GM13977 (cell line): ENCODE measurements at regions not wholly inside any gene's neighbourhood (a gene's known extent, or its start where the extent isn't known, plus 50 kb on each side); places are given as distances from the start of the nearest gene placed in this dataset.

Source experiments
- DNase-seq: peaks from one replicate; pipeline ENCODE4 v3.0.0; 2012; ENCODE audit warnings: low spot score
- CTCF ChIP-seq: IDR thresholded peaks from 2 replicates; pipeline ENCODE4 v1.5.1; 2012; ENCODE audit warnings: mild to moderate bottlenecking, control low read depth; ENCODE audit not compliant: insufficient read depth; ENCODE audit errors: extremely low read depth, missing control alignments
- in situ Hi-C: fragments of 300-500 bp; cut with MboI; formaldehyde crosslinking; loops from one replicate; pipeline ENCODE4 v1.12.0; 2022; ENCODE audit warnings: low sequenced_read_pairs, low pct_unique_long_range_greater_than_20kb, mixed read lengths, inconsistent platforms; ENCODE audit not compliant: unreplicated experiment

GRCh38 chr11:28481616-28482480 lies 373.7 kb downstream of the METTL15 start:
- DNase-seq, result no peak
- in situ Hi-C loops, result no loop called here
- TF ChIP-seq CTCF, result no peak

GRCh38 chr11:28480406-28480805 lies 372.2 kb downstream of the METTL15 start:
- TF ChIP-seq CTCF, result no peak
- DNase-seq, result no peak
- in situ Hi-C loops, result no loop called here

- in situ Hi-C loops, result no loop called here
- TF ChIP-seq CTCF, result no peak
These were observed 368.7 kb downstream of the METTL15 start for GRCh38 chr11:28476864-28477263.

GRCh38 chr11:28476049-28476448 lies 367.9 kb downstream of the METTL15 start:
- no peak for DNase-seq
- in situ Hi-C loops, result no loop called here
- no peak for TF ChIP-seq CTCF

More at GRCh38 chr11:28476864-28477263, 368.7 kb downstream of the METTL15 start:
- DNase-seq, result no peak

GRCh38 chr11:28472904-28473303 lies 364.7 kb downstream of the METTL15 start:
- no peak for DNase-seq
- in situ Hi-C loops, result no loop called here
- TF ChIP-seq CTCF, result no peak

- no peak for TF ChIP-seq CTCF
- in situ Hi-C loops, result no loop called here
- DNase-seq, result no peak
These were observed 363.3 kb downstream of the METTL15 start for GRCh38 chr11:28471537-28471936.

GRCh38 chr11:28470180-28470579 lies 362.0 kb downstream of the METTL15 start:
- DNase-seq, result no peak
- in situ Hi-C loops, result no loop called here
- TF ChIP-seq CTCF, result no peak
